Tibial nerve (tissue), 3 donors: ENCODE measurements at regions not wholly inside any gene's neighbourhood (a gene's known extent, or its start where the extent isn't known, plus 50 kb on each side); places are given as distances from the start of the nearest gene placed in this dataset.

Experiments
- CTCF ChIP-seq, 5 experiments: fragments of 200-600 bp in 3 of 5; fragments of 450-650 bp in 2 of 5; sonication (generic) in 3 of 5; IDR thresholded peaks; one replicate each; pipeline ENCODE4 v1.5.1; 2016 to 2019; ENCODE audit warnings: antibody characterized with exemption in 5 of 5, mild to moderate bottlenecking in 3 of 5, moderate library complexity in 2 of 5
- POLR2A ChIP-seq, 2 donors: fragments of 450-650 bp; IDR thresholded peaks; one replicate each; pipeline ENCODE4 v1.6.1; 2017; ENCODE audit warnings: antibody characterized with exemption in 2 of 2, mild to moderate bottlenecking in 2 of 2, moderate library complexity in 2 of 2

DNA sequence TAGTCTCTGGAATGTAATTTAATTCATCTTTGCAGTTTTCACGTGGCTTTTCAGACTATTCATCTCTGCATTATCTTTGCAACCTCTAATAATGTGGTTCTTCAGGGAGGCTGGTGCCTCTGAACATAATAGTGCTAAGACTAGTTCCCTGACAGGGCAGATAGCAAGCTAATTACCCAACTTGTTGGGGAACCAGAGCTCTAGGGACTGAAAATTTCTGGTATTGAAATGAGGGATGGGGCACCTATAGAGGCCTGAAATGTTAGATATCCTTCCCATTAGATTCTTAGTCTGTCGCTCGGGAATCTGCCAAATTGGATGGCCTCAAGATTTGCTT lies 693.6 kb upstream of the MAP3K7 start:
- TF ChIP-seq POLR2A (IDR thresholded peaks at IDR 0.05) (no peak), CTCF (IDR thresholded peaks at IDR 0.05) (no peak)
